K562 (cell line): ENCODE measurements at regions not wholly inside any gene's neighbourhood (a gene's known extent, or its start where the extent isn't known, plus 50 kb on each side); places are given as distances from the start of the nearest gene placed in this dataset.

Experiments used
- ATAC-seq: fragments of 200-7000 bp; cut with Tn5 transposase; 3 replicates; pipeline ENCODE4 v1.9.1; 2020; ENCODE audit warnings: moderate library complexity
- BruUV-seq: library from RNA; stranded (reverse); fragments of 400-500 nt; replicated peaks from 2 replicates; lab custom pipeline; 2021; lab: Mats Ljungman, UMichigan
- CTCF ChIA-PET: fragments of 300-600 bp; formaldehyde crosslinking; extraction: SDS; loops from one replicate; lab custom pipeline; 2021; ENCODE audit warnings: low intra/inter-chr PET ratio; lab: Yijun Ruan, JAX
- POLR2A ChIA-PET: fragments of 300-600, 350-650 bp; sonication (Branson Sonifier 250); formaldehyde crosslinking; extraction: SDS; loops from one replicate; lab custom pipeline; 2021; ENCODE audit warnings: antibody characterized with exemption, inconsistent platforms; lab: Yijun Ruan, JAX
- DNase-seq, 4 experiments: peaks; one replicate each; pipeline versions ENCODE4 v3.0.0 to v3.0.0-alpha.2; 2011 to 2018; ENCODE audit warnings: low spot score in 3 of 4, mixed read lengths in 3 of 4; ENCODE audit errors: extremely low read depth in 1 of 4
- FAIRE-seq: peaks from 2 replicates; lab custom pipeline; 2011; peaks lifted over from hg19 to GRCh38; lab: Jason Lieb, UNC
- H2AFZ ChIP-seq: 2 replicates; pipeline ENCODE4 v1.6.0; 2011; ENCODE audit warnings: low read depth, low read length, control low read depth, inconsistent platforms
- H3K27ac ChIP-seq: fragments of 200-600 bp; 3 replicates; pipeline ENCODE4 v1.8.0; 2011; ENCODE audit warnings: low read depth, mild to moderate bottlenecking, control low read depth, inconsistent platforms, low read length, moderate library complexity, mixed read lengths; ENCODE audit errors: extremely low read depth
- H3K27me3 ChIP-seq, 2 experiments: fragments of 300-600 bp in 1 of 2; 2 replicates in 1 of 2; 3 replicates in 1 of 2; pipeline versions ENCODE4 v1.6.0 to v1.8.0; 2011; ENCODE audit warnings: inconsistent platforms in 2 of 2, low read length in 2 of 2, mild to moderate bottlenecking in 1 of 2, mixed read lengths in 1 of 2, moderate library complexity in 1 of 2; ENCODE audit not compliant: control insufficient read depth in 2 of 2, insufficient read depth in 2 of 2
- H3K36me3 ChIP-seq: fragments of 300-600 bp; 3 replicates; pipeline ENCODE4 v1.8.0; 2011; ENCODE audit warnings: mild to moderate bottlenecking, low read length, inconsistent platforms; ENCODE audit not compliant: control insufficient read depth, insufficient read depth
- H3K4me1 ChIP-seq, 2 experiments: fragments of 200-600 bp in 1 of 2; replicated peaks in 1 of 2; 2 replicates in 1 of 2; 3 replicates in 1 of 2; pipeline versions ENCODE4 v1.5.1 to v1.8.0; 2011; ENCODE audit warnings: inconsistent platforms in 2 of 2, low read length in 2 of 2, mild to moderate bottlenecking in 1 of 2, mixed read lengths in 1 of 2, moderate library complexity in 1 of 2; ENCODE audit not compliant: control insufficient read depth in 2 of 2, insufficient read depth in 2 of 2
- H3K4me2 ChIP-seq: 2 replicates; pipeline ENCODE4 v1.6.1; 2011; ENCODE audit warnings: low read length, control low read depth, inconsistent platforms, mixed read lengths; ENCODE audit not compliant: insufficient read depth
- H3K4me3 ChIP-seq: fragments of 200-600 bp; sonication (generic), shearing (Covaris generic); 2 replicates; pipeline ENCODE4 v1.5.1; 2016; ENCODE audit warnings: control low read depth, inconsistent platforms
- H3K79me2 ChIP-seq: fragments of 200-600 bp; 3 replicates; pipeline ENCODE4 v1.8.0; 2011; ENCODE audit warnings: low read length, inconsistent platforms; ENCODE audit not compliant: control insufficient read depth, insufficient read depth
- H3K9ac ChIP-seq, 2 experiments: 2 replicates each; pipeline versions ENCODE4 v1.6.0 to v1.6.1; 2011; ENCODE audit warnings: low read depth in 2 of 2, low read length in 2 of 2, control low read depth in 1 of 2, inconsistent platforms in 1 of 2, mild to moderate bottlenecking in 1 of 2, mixed read lengths in 1 of 2; ENCODE audit not compliant: insufficient read depth in 1 of 2
- H3K9me1 ChIP-seq: one replicate; pipeline ENCODE4 v1.6.0; 2011; ENCODE audit warnings: inconsistent platforms, mild to moderate bottlenecking, low read length, moderate library complexity; ENCODE audit not compliant: control insufficient read depth, insufficient read depth
- H3K9me3 ChIP-seq: replicated peaks from 2 replicates; pipeline ENCODE4 v1.5.1; 2011; ENCODE audit warnings: low read depth, low read length, inconsistent platforms; ENCODE audit not compliant: control insufficient read depth, insufficient read depth
- H4K20me1 ChIP-seq: replicated peaks from 2 replicates; pipeline ENCODE4 v1.6.1; 2011; ENCODE audit warnings: low read length, inconsistent platforms, mixed read lengths; ENCODE audit not compliant: control insufficient read depth, insufficient read depth
- CTBP1 ChIP-seq: fragments of 450-650 bp; IDR thresholded peaks from 2 replicates; pipeline ENCODE4 v1.6.1; 2016; ENCODE audit warnings: borderline replicate concordance
- DMBX1 ChIP-seq: fragments of 250-450 bp; sonication (Bioruptor Pico); IDR thresholded peaks from 2 replicates; pipeline ENCODE4 v1.8.0; 2022; ENCODE audit warnings: inconsistent platforms, mild to moderate bottlenecking, moderate library complexity, borderline replicate concordance
- MEIS2 ChIP-seq: fragments of 450-650 bp; IDR thresholded peaks from 2 replicates; pipeline ENCODE4 v1.6.1; 2014; ENCODE audit warnings: mild to moderate bottlenecking; ENCODE audit not compliant: partially characterized antibody
- NFIC ChIP-seq: fragments of 450-650 bp; IDR thresholded peaks from 2 replicates; pipeline ENCODE4 v1.6.1; 2017; ENCODE audit warnings: mild to moderate bottlenecking, inconsistent platforms
- NFIX ChIP-seq: fragments of 250-450 bp; sonication (Bioruptor Pico); IDR thresholded peaks from 2 replicates; pipeline ENCODE4 v1.4.0; 2020; ENCODE audit warnings: low read depth, mild to moderate bottlenecking, moderate library complexity
- PKNOX1 ChIP-seq: fragments of 450-650 bp; IDR thresholded peaks from 2 replicates; pipeline ENCODE4 v1.6.1; 2016
- RCOR1 ChIP-seq, 2 experiments: IDR thresholded peaks; 2 replicates each; pipeline ENCODE4 v1.6.1; 2012; ENCODE audit warnings: low read depth in 2 of 2, low read length in 2 of 2, borderline replicate concordance in 1 of 2, improper control_type of control experiment in 1 of 2
- WGBS: fragments of 100-300 bp; shearing (Covaris generic); methylation state at CpG from one replicate; pipeline ENCODE4 v1.1.6; 2016; ENCODE audit warnings: low coverage, mixed read lengths; ENCODE audit not compliant: insufficient coverage; ENCODE audit errors: missing lambda C conversion rate; 5-methylcytosine and 5-hydroxymethylcytosine counted together
- in situ Hi-C: fragments of 300-500 bp; cut with MboI; formaldehyde crosslinking; loops from 4 replicates; pipeline ENCODE4 v1.15.0; 2018; ENCODE audit warnings: inconsistent platforms, mixed read lengths
- intact Hi-C: fragments of 100-400 bp; cut with micrococcal nuclease; formaldehyde crosslinking; loops from 2 replicates; pipeline ENCODE4 v1.14.2; 2022
- TF ChIP-seq, protein P1 (sequence below): fragments of 250-450 bp; sonication (Bioruptor Pico); IDR thresholded peaks from 2 replicates; pipeline ENCODE4 v1.8.0; 2022; ENCODE audit warnings: moderate library complexity, mild to moderate bottlenecking, inconsistent platforms
- TF ChIP-seq, protein P2 (sequence below), 2 experiments: IDR thresholded peaks in 1 of 2; conservative IDR thresholded peaks in 1 of 2; 2 replicates each; pipeline ENCODE4 v1.6.1; 2016; ENCODE audit warnings: low read depth in 2 of 2, mild to moderate bottlenecking in 1 of 2, missing compliant biosample characterization in 1 of 2, missing genetic modification characterization in 1 of 2, moderate library complexity in 1 of 2

DNA sequence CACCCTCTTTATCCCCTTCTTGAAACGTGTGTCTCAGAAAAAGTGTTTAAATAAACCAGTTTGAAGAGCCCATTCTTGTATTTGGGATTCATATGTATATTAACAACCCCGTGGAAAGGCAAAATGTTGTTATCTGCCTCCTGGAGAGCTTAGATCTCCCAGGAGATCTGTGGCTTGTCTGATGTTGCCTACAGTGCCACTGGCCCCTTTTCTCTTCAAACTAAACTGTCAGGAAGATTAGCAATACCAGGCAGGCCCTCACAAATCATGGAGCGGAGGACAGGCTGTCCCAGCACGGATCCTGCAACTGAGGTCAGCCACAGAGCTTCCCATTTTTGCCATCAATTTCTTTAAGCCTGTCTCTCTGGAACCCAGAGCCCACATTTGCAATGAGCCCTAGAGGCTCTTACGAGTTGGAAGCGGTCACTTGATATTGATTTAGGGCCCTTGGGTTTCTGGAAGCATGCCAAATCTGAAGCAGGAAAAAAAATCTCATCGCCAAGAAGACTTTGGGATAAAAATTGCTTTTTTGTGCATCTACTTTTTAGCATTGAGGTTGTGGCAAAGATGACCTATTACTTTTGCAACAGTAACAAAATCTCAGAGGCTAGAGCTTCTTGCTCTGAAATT, 234.1 kb downstream of the OPA1 start:
- ATAC-seq: no peak
- Histone ChIP-seq H3K79me2 (no peaks in the 10 kb centered on the region), H4K20me1 (no peaks in the 10 kb centered on the region), H2AFZ (peak overlapping the region; percentile 84), H3K9me1 (no peaks in the 10 kb centered on the region), H3K4me2 (no peak overlapping the region), H3K9ac (no peak overlapping the region), H3K27me3 (no peaks in the 10 kb centered on the region), H3K4me1 (peaks cover 14 to 36% of the 10 kb centered on the region in 2 experiments), H3K36me3 (no peaks in the 10 kb centered on the region), H3K4me3 (no peak overlapping the region), H3K27ac (no peak overlapping the region), H3K9me3 (no peaks in the 10 kb centered on the region)
- BruUV-seq: no TSS peak
- FAIRE-seq: no peak
- ChIA-PET POLR2A (interaction anchor here (0.7 to 3.3 kb wide), 6 partner anchors 8 to 27 kb away, joined by 4 to 15 read pairs (median 8); no protein-coding TSS in a partner anchor), CTCF (no interaction called here)
- intact Hi-C loops (no loop called here), in situ Hi-C loops (no loop called here)
- DNase-seq: no peak
- TF ChIP-seq NFIX (peak; percentile 72), RCOR1 (IDR thresholded peaks at IDR 0.05; ENCODE audit: borderline replicate concordance in 1 of 2, low read depth in 2 of 2, low read length in 2 of 2) (0 out of 4 replicates have a peak, but pooled peaks of 1 of the 2 experiments have one; percentile 34), NFIC (peak; percentile 91), MEIS2 (peak; percentile 66), DMBX1 (CRISPR knock-in tag) (no peak), PKNOX1 (peak; percentile 46), CTBP1 (peak; percentile 25; the same call in 1 of the 2 replicates)
- TF ChIP-seq, protein P1, sequence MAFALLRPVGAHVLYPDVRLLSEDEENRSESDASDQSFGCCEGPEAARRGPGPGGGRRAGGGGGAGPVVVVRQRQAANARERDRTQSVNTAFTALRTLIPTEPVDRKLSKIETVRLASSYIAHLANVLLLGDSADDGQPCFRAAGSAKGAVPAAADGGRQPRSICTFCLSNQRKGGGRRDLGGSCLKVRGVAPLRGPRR: no peak
- TF ChIP-seq, protein P2, sequence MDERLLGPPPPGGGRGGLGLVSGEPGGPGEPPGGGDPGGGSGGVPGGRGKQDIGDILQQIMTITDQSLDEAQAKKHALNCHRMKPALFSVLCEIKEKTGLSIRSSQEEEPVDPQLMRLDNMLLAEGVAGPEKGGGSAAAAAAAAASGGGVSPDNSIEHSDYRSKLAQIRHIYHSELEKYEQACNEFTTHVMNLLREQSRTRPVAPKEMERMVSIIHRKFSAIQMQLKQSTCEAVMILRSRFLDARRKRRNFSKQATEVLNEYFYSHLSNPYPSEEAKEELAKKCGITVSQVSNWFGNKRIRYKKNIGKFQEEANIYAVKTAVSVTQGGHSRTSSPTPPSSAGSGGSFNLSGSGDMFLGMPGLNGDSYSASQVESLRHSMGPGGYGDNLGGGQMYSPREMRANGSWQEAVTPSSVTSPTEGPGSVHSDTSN (CRISPR knock-in tag; IDR thresholded peaks at IDR 0.05; ENCODE audit: low read depth): no peak
- TF ChIP-seq, protein P2 (tag; conservative IDR thresholded peaks at IDR 0.05; ENCODE audit: low read depth): peak; percentile 51
- 25% methylated on average over 7 of the region's 7 CpGs for WGBS
